Left ventricle myocardium superior (tissue), 1 donor: ENCODE measurements at regions not wholly inside any gene's neighbourhood (a gene's known extent, or its start where the extent isn't known, plus 50 kb on each side); places are given as distances from the start of the nearest gene placed in this dataset.

Source experiments
- ATAC-seq: fragments of 200-7000 bp; cut with Tn5 transposase; one replicate; pipeline ENCODE4 v1.9.1; 2020; ENCODE audit warnings: mild to moderate bottlenecking, moderate library complexity
- DNase-seq: peaks from one replicate; pipeline ENCODE4 v3.0.0-alpha.2; 2020
- intact Hi-C: fragments of 100-400 bp; cut with micrococcal nuclease; formaldehyde crosslinking; loops from one replicate; pipeline ENCODE4 v1.11.0; 2022
- donor health status: DM: no; HTN: yes; CAD: no; lungs with severe emphysema.

DNA sequence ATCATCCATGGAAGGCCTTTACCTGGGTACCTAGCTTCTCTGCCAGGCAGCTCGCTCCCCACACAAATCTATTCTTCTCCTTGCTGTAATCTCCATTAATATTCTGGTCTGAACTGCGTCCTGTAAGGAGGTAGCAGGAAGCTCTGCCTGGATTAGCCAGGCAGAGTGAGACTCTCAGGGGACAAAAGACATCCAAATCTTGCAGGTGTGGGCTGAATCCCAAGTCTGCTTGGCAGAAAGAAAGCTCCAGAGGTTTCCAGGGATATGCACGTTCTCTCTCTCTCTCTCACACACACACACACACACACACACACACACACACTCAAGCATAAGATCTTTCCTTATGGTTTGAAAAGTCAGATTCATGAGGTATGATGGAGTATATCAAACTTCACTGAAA lies 66.5 kb downstream of the THNSL2 start:
- DNase-seq = no peak
- intact Hi-C loops = no loop called here

More for the DNA sequence above, 66.5 kb downstream of the THNSL2 start:
- ATAC-seq = no peak
